WERI-Rb-1 (cell line): ENCODE measurements at regions not wholly inside any gene's neighbourhood (a gene's known extent, or its start where the extent isn't known, plus 50 kb on each side); places are given as distances from the start of the nearest gene placed in this dataset.

ENCODE experiments used
- DNase-seq: peaks from one replicate; pipeline ENCODE4 v3.0.0-alpha.2; 2020
- H3K27ac ChIP-seq: fragments of 250-450 bp; sonication (Bioruptor Pico); 2 replicates; pipeline ENCODE4 v1.5.1; 2020; ENCODE audit warnings: mild to moderate bottlenecking, moderate library complexity
- H3K27me3 ChIP-seq: fragments of 250-450 bp; sonication (Bioruptor Pico); 2 replicates; pipeline ENCODE4 v1.5.1; 2021; ENCODE audit warnings: mild to moderate bottlenecking, low read depth, moderate library complexity; ENCODE audit not compliant: insufficient read depth, severe bottlenecking
- H3K36me3 ChIP-seq: fragments of 250-450 bp; sonication (Bioruptor Pico); 2 replicates; pipeline ENCODE4 v1.5.1; 2020; ENCODE audit warnings: mild to moderate bottlenecking, moderate library complexity
- H3K4me3 ChIP-seq: 2 replicates; pipeline ENCODE4 v1.5.1; 2011; ENCODE audit warnings: low read depth, mild to moderate bottlenecking, control low read depth, low read length
- H3K9me3 ChIP-seq: fragments of 250-450 bp; sonication (Bioruptor Pico); 2 replicates; pipeline ENCODE4 v1.5.1; 2021; ENCODE audit warnings: mild to moderate bottlenecking, moderate library complexity; ENCODE audit not compliant: severe bottlenecking
- TF ChIP-seq, protein P1 (sequence below): IDR thresholded peaks from 2 replicates; pipeline ENCODE4 v1.5.1; 2011; ENCODE audit warnings: low read depth, mild to moderate bottlenecking, control low read depth, inconsistent platforms, low read length

DNA sequence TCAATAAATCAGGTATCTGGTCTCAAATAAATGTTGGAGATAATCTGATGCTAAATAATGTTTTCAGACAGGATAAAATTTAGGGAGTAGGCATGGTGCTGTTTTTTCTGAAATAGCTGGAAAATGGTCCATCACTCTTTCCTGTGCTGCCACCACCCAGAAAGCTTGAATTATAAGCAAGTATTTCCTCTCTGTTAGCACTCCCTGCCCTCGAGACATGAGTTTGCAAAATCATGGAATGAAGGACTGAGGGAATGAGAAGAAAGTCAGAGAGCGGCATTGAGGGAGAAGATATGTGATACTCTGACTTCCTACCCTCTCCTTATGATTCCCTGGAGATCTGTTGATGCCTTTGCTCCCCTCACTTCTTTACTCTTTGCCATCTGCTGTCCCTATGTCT is 1095.7 kb downstream of the IGSF11 start:
- TF ChIP-seq, protein P1, sequence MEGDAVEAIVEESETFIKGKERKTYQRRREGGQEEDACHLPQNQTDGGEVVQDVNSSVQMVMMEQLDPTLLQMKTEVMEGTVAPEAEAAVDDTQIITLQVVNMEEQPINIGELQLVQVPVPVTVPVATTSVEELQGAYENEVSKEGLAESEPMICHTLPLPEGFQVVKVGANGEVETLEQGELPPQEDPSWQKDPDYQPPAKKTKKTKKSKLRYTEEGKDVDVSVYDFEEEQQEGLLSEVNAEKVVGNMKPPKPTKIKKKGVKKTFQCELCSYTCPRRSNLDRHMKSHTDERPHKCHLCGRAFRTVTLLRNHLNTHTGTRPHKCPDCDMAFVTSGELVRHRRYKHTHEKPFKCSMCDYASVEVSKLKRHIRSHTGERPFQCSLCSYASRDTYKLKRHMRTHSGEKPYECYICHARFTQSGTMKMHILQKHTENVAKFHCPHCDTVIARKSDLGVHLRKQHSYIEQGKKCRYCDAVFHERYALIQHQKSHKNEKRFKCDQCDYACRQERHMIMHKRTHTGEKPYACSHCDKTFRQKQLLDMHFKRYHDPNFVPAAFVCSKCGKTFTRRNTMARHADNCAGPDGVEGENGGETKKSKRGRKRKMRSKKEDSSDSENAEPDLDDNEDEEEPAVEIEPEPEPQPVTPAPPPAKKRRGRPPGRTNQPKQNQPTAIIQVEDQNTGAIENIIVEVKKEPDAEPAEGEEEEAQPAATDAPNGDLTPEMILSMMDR: no peak
- no peaks in the 10 kb centered on the region for H3K9me3 ChIP-seq

DNA sequence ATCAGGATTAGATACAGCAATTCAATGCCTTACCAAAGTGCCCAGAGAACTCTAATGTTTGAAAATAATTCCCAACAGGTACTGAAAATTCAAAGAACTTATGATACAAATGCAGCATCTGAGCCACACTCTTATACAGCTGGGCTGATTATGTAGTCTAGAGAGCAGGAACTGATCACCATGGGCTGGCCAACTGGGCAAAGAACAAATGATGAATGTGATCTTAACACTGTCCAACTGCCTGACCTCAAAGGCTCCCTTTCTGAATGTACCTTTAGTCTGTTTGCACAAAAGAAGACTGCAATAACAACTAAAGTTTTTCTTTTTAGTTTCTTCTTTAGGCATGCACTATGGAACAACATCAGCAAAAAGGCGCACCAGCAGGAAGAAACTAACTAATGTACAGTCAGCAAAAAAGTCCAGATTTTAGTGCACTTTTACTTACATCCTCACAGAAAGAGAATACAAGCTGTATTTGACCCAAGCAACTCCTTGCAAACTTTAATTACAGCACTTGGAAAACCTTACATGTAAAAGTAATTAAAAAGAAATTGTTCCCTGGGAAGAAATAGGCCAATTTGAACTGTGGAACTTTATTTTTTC is 1095.1 kb downstream of the IGSF11 start:
- TF ChIP-seq, protein P1: no peak
- no peak overlapping the region for H3K4me3 ChIP-seq
- peaks cover 11% of the 10 kb centered on the region for H3K27me3 ChIP-seq

More for the DNA sequence above, 1095.7 kb downstream of the IGSF11 start:
- Histone ChIP-seq H3K4me3 (no peak overlapping the region), H3K27ac (no peak overlapping the region), H3K36me3 (no peaks in the 10 kb centered on the region), H3K27me3 (peaks cover 12% of the 10 kb centered on the region)
- no peak for DNase-seq

DNA sequence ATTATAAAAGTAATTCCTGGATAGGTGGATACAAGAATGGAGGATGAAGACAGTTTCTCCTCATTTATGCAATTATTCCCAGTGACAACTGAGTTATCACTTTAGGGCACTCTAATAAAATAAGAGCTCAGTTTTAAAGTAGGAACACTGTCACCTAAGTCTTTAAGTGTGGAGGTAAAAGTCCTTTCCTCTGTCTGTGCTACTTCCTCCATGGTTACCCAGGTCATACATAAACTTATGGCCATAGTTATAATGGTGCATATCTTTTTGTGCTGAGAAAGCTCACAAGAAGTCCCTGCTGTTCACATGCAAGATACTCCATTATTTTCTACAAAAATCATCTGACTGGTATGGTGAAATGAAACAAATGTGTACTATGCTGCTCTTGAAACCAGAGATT is 1093.6 kb downstream of the IGSF11 start:
- no peaks in the 10 kb centered on the region for H3K9me3 ChIP-seq
- H3K27me3 ChIP-seq: peaks cover 7% of the 10 kb centered on the region
- DNase-seq: no peak
- no peaks in the 10 kb centered on the region for H3K36me3 ChIP-seq
- H3K4me3 ChIP-seq: no peak overlapping the region
- TF ChIP-seq, protein P1: no peak
- H3K27ac ChIP-seq: no peak overlapping the region

More for the DNA sequence above, 1095.1 kb downstream of the IGSF11 start:
- Histone ChIP-seq H3K36me3 (no peaks in the 10 kb centered on the region), H3K27ac (no peak overlapping the region), H3K9me3 (no peaks in the 10 kb centered on the region)
- DNase-seq: no peak

DNA sequence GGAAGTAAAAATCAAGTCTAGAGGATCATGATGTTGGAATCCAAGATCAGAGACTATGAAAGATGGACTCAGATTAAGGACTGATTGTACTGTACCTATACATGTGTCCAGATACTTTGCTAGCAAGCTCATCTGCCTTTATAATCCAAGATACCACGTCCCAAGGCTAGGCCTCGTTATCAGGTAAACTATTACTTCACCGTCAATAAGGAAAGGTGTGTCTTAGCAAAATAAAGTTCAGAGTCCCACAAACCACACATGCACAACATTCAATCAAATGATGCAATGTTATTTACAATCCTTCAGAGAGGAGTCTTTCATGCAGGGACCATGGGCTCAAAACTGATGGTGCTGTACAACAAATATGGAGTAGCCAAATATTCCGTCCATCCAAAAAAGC is 1092.9 kb downstream of the IGSF11 start:
- TF ChIP-seq, protein P1: no peak
- DNase-seq: no peak
- H3K4me3 ChIP-seq: no peak overlapping the region
- H3K27me3 ChIP-seq: peaks cover 7% of the 10 kb centered on the region
- H3K36me3 ChIP-seq: no peaks in the 10 kb centered on the region
- H3K27ac ChIP-seq: no peak overlapping the region
- H3K9me3 ChIP-seq: no peaks in the 10 kb centered on the region

DNA sequence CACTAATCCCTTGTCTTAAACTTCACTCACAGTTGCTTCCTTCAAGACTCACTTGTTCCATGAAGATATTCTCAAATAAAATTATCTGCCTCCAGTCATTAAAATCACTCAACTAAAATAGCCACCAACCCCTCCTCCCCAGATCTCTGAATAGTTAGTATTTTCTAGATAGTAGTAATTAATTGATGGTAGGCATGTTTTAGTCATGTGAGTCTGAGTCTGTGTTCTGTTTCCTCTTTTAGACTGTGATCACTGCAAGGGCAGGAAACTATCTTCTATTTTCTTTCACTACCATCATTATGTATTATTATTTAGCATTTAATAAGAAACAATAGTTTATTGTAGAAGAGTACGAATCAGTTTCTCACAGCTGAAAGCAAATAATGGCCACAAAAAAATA is 1080.5 kb downstream of the IGSF11 start:
- Histone ChIP-seq H3K36me3 (no peaks in the 10 kb centered on the region), H3K27me3 (no peaks in the 10 kb centered on the region), H3K4me3 (no peak overlapping the region), H3K27ac (no peak overlapping the region), H3K9me3 (no peaks in the 10 kb centered on the region)
- no peak for DNase-seq
- TF ChIP-seq, protein P1: no peak

DNA sequence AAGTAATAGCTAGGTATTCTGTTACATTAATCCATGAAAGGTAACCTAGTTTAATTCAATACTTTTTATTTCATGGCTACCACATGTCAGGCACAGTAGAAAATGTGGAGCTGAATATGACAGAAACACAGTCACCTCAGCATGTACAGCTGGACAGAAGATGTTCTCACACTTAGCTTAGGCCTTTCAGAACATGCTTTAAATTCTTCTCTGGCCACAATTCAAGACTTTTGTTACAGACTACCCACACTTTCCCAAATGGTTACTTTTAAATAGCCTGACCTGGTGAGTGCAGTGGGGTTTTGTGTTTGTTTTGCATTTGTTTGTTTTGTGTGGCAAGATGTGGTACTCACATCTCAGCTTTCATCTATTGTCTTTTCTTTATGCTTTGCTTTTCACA is 1079.5 kb downstream of the IGSF11 start:
- DNase-seq: no peak
- H3K9me3 ChIP-seq: no peaks in the 10 kb centered on the region
- TF ChIP-seq, protein P1: no peak

More for the DNA sequence above, 1079.5 kb downstream of the IGSF11 start:
- Histone ChIP-seq H3K36me3 (no peaks in the 10 kb centered on the region), H3K4me3 (no peak overlapping the region), H3K27ac (no peak overlapping the region), H3K27me3 (peaks cover 4% of the 10 kb centered on the region)
